Neural crest cell (in vitro differentiated cells): ENCODE measurements at regions not wholly inside any gene's neighbourhood (a gene's known extent, or its start where the extent isn't known, plus 50 kb on each side); places are given as distances from the start of the nearest gene placed in this dataset.

ENCODE experiments used
- DNase-seq: peaks from one replicate; pipeline ENCODE4 v3.0.0; 2021; ENCODE audit warnings: low read depth, mixed read lengths, low spot score
- H3K27ac Mint-ChIP-seq: one replicate; pipeline ENCODE4 v1.8.0; 2021; ENCODE audit warnings: mild to moderate bottlenecking, mixed read lengths; ENCODE audit not compliant: unreplicated experiment
- H3K27me3 Mint-ChIP-seq: 2 replicates; pipeline ENCODE4 v1.8.0; 2021; ENCODE audit warnings: low read depth, mild to moderate bottlenecking, mixed read lengths
- H3K36me3 Mint-ChIP-seq: 2 replicates; pipeline ENCODE4 v1.8.0; 2021; ENCODE audit warnings: low read depth, mild to moderate bottlenecking, mixed read lengths
- H3K4me1 Mint-ChIP-seq: 2 replicates; pipeline ENCODE4 v1.8.0; 2021; ENCODE audit warnings: mixed read lengths
- H3K4me3 Mint-ChIP-seq: one replicate; pipeline ENCODE4 v1.8.0; 2021; ENCODE audit warnings: mild to moderate bottlenecking, mixed read lengths
- H3K9me3 Mint-ChIP-seq: 2 replicates; pipeline ENCODE4 v1.8.0; 2021; ENCODE audit warnings: mixed read lengths
- TF ChIP-seq, protein P1 (sequence below): fragments of 200-600 bp; sonication (generic); conservative IDR thresholded peaks from 2 replicates; pipeline ENCODE4 v1.5.0; 2021; ENCODE audit warnings: antibody characterized with exemption, mild to moderate bottlenecking

DNA sequence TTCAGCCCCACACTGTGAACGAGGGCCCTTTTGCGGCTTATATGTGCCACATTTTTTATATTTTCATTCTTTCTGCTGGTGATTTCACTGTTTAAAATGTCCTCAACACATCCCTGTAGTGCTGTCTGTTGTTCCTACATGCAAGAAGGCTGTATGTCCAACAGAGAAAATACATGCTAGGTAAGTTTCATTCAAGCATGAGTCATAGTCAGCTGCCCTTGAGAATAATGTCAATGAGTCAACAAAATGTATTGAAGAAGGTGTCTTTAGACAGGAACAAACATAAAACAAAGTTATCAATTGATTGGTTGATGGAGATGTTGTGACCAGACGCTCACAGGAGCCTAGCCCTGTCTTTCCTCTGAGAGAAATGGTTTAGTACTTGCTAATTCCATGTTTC lies 553.4 kb downstream of the PLPP3 start:
- peaks cover 17% of the 10 kb centered on the region for H3K9me3 Mint-ChIP-seq
- H3K27ac Mint-ChIP-seq = no peak overlapping the region
- no peaks in the 10 kb centered on the region for H3K36me3 Mint-ChIP-seq
- TF ChIP-seq, protein P1, sequence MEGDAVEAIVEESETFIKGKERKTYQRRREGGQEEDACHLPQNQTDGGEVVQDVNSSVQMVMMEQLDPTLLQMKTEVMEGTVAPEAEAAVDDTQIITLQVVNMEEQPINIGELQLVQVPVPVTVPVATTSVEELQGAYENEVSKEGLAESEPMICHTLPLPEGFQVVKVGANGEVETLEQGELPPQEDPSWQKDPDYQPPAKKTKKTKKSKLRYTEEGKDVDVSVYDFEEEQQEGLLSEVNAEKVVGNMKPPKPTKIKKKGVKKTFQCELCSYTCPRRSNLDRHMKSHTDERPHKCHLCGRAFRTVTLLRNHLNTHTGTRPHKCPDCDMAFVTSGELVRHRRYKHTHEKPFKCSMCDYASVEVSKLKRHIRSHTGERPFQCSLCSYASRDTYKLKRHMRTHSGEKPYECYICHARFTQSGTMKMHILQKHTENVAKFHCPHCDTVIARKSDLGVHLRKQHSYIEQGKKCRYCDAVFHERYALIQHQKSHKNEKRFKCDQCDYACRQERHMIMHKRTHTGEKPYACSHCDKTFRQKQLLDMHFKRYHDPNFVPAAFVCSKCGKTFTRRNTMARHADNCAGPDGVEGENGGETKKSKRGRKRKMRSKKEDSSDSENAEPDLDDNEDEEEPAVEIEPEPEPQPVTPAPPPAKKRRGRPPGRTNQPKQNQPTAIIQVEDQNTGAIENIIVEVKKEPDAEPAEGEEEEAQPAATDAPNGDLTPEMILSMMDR = no peak
- H3K27me3 Mint-ChIP-seq = no peaks in the 10 kb centered on the region
- H3K4me3 Mint-ChIP-seq = no peak overlapping the region
- no peak for DNase-seq
- H3K4me1 Mint-ChIP-seq = no peaks in the 10 kb centered on the region

DNA sequence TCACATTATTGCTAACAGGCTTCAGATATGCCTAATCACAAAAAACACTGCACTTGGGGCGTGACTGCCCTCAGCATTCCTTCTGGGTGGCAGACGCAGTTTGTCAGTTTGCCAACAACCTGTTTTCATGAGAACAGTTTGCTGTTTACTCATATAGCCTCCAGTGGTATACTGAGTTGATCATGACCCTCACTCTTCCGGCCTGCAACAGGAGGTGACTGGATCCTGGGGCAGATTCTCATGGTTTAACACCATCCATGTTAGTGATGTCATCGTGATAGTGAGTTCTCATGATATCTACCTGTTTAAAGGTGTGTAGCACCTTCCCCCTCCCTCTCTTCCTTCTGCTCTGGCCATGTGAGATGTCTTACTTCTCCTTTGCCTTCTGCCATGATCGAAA lies 555.2 kb downstream of the PLPP3 start:
- H3K27ac Mint-ChIP-seq = no peak overlapping the region
- no peaks in the 10 kb centered on the region for H3K36me3 Mint-ChIP-seq
- H3K4me3 Mint-ChIP-seq = no peak overlapping the region
- no peaks in the 10 kb centered on the region for H3K27me3 Mint-ChIP-seq
- no peaks in the 10 kb centered on the region for H3K4me1 Mint-ChIP-seq
- peaks cover 19% of the 10 kb centered on the region for H3K9me3 Mint-ChIP-seq
- no peak for DNase-seq
- TF ChIP-seq, protein P1 = no peak

DNA sequence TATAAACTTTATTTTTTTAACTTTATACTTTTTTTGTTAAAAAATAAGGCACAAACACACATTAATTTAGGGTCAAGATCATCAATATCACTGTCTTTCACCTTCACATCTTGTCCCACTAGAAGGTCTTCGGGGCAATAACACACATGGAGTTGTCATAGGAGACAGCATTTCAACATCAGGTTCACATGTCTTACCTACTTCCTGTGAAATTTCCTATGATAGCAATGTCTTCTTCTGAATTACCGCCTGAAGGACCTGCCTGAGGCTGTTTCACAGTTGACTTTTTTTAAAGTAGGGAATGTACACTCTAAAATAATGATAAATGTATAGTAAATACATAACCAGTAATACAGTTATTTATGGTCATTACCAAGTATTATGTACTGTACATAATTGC lies 559.4 kb downstream of the PLPP3 start:
- Mint-ChIP-seq H3K4me1 (no peaks in the 10 kb centered on the region), H3K9me3 (peaks cover 17% of the 10 kb centered on the region)
- DNase-seq = no peak

DNA sequence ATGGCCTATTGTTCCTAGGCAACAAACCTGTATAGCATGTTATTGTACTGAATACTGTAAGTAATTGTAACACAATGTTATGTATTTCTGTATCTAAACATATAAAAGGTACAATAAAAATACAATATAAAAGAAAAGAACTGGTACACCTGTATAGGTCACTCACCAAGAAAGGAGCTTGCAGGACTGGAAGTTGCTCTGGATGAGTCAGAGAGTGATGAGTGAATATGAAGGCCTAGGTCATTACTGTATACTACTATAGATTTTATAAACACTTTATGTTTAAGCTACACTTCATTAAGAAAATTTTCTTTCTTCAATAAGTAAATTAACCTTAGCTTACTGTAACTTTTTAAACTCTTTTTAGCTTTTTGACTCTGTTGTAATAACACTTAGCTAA lies 559.9 kb downstream of the PLPP3 start:
- Mint-ChIP-seq H3K4me3 (no peak overlapping the region), H3K4me1 (no peaks in the 10 kb centered on the region), H3K27ac (no peak overlapping the region), H3K36me3 (no peaks in the 10 kb centered on the region), H3K9me3 (peaks cover 17% of the 10 kb centered on the region), H3K27me3 (no peaks in the 10 kb centered on the region)
- no peak for DNase-seq
- TF ChIP-seq, protein P1 = no peak

More for the DNA sequence above, 559.4 kb downstream of the PLPP3 start:
- H3K36me3 Mint-ChIP-seq = no peaks in the 10 kb centered on the region
- H3K4me3 Mint-ChIP-seq = no peak overlapping the region
- TF ChIP-seq, protein P1 = no peak
- H3K27me3 Mint-ChIP-seq = no peaks in the 10 kb centered on the region
- H3K27ac Mint-ChIP-seq = no peak overlapping the region

DNA sequence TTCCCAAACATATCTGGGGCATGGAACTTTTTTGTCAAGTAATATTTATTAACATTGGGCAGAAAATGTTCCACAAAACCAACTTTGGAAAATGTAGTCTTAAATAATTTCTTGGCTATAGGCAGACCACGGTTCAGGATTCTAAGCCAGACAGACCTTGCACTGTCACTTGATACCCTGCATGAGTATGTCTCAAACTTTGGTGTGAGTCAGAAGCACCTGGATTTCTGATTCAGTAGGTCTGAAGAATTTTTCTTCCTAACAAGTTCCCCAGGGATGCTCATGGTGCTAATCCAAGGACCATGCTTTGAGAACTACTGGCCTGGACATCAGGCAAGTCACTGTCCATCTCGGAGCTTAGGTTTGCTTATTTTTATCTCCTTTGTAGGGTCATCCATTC lies 562.0 kb downstream of the PLPP3 start:
- no peak for DNase-seq
- Mint-ChIP-seq H3K36me3 (peaks cover 14% of the 10 kb centered on the region), H3K27me3 (no peaks in the 10 kb centered on the region), H3K4me3 (no peak overlapping the region), H3K9me3 (peaks cover 23% of the 10 kb centered on the region), H3K27ac (no peak overlapping the region), H3K4me1 (no peaks in the 10 kb centered on the region)
- TF ChIP-seq, protein P1 = no peak

DNA sequence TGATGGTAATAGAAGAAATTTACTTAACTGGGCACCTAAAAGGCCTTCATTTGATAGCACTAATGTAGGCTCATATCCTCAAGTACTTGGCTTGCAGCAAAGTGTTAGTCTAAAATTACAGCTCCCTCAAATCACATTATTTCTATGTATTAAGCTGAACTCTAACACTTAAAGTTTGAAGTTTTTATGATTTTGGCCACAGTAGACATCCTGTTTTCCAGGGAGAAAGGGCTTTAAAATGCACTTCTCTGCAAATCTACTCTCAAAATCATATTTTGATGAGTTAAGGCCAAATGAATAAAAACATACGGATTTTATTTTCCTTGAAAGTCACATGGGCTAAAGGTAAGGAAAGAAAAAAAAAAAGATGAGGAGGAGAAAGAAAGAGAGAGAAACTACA lies 575.5 kb downstream of the PLPP3 start:
- H3K27ac Mint-ChIP-seq = no peak overlapping the region
- H3K9me3 Mint-ChIP-seq = peaks cover 7% of the 10 kb centered on the region
- no peaks in the 10 kb centered on the region for H3K27me3 Mint-ChIP-seq
- no peaks in the 10 kb centered on the region for H3K4me1 Mint-ChIP-seq
- H3K4me3 Mint-ChIP-seq = no peak overlapping the region
- DNase-seq = no peak
- TF ChIP-seq, protein P1 = no peak
- no peaks in the 10 kb centered on the region for H3K36me3 Mint-ChIP-seq
